ENCODE measurements at regions not wholly inside any gene's neighbourhood (a gene's known extent, or its start where the extent isn't known, plus 50 kb on each side); places are given as distances from the start of the nearest gene placed in this dataset.

- no peak for TF ChIP-seq ATF6 (CRISPR knock-in tag; IDR thresholded peaks at IDR 0.05)
- TF ChIP-seq CREB1 (CRISPR knock-in tag; IDR thresholded peaks at IDR 0.05) = no peak
These were observed 87.2 kb downstream of the RMI1 start (continued) for GRCh38 chr9:84067821-84068220.

- Mint-ChIP-seq H3K4me3 (no peak overlapping the region), H3K27me3 (ENCODE audit: low read depth) (no peaks in the 10 kb centered on the region), H3K27ac (no peak overlapping the region), H3K9me3 (peaks cover 18% of the 10 kb centered on the region), H3K4me1 (no peaks in the 10 kb centered on the region), H3K36me3 (peaks cover 5% of the 10 kb centered on the region; the same call in 1 of the 2 replicates)
- ChIA-PET CTCF (no interaction called here), POLR2A (no interaction called here)
- DNase-seq (ENCODE audit: low spot score) (no peak), ATAC-seq (no peak; the same call in 1 of the 2 replicates)
- TF ChIP-seq IRF1 (CRISPR knock-in tag; IDR thresholded peaks at IDR 0.05) (no peak), FOXK1 (CRISPR knock-in tag; IDR thresholded peaks at IDR 0.05) (no peak), ARID4B (CRISPR knock-in tag; IDR thresholded peaks at IDR 0.05; ENCODE audit: borderline replicate concordance) (no peak), ETV6 (CRISPR knock-in tag; IDR thresholded peaks at IDR 0.05) (no peak), CTCF (IDR thresholded peaks at IDR 0.05) (no peak), ZNF317 (CRISPR knock-in tag; IDR thresholded peaks at IDR 0.05; ENCODE audit: borderline replicate concordance, low read depth) (no peak), GRHL2 (CRISPR knock-in tag; IDR thresholded peaks at IDR 0.05; ENCODE audit: insufficient replicate concordance, severe bottlenecking) (no peak), ZNF232 (CRISPR knock-in tag; IDR thresholded peaks at IDR 0.05) (no peak), ELF4 (CRISPR knock-in tag; IDR thresholded peaks at IDR 0.05; ENCODE audit: low read depth) (no peak), ATF6 (CRISPR knock-in tag; IDR thresholded peaks at IDR 0.05) (no peak), ZNF423 (CRISPR knock-in tag; IDR thresholded peaks at IDR 0.05) (no peak), PRDM15 (CRISPR knock-in tag; IDR thresholded peaks at IDR 0.05) (no peak)
These were observed 88.3 kb downstream of the RMI1 start for GRCh38 chr9:84068872-84069271.
